ENCODE measurements at regions not wholly inside any gene's neighbourhood (a gene's known extent, or its start where the extent isn't known, plus 50 kb on each side); places are given as distances from the start of the nearest gene placed in this dataset.

- H3K9ac ChIP-seq (ENCODE audit: low read length), result no peak overlapping the region
- H3K27ac ChIP-seq (ENCODE audit: low read length), result no peak overlapping the region
- no peaks in the 10 kb centered on the region for H3K36me3 ChIP-seq (ENCODE audit: insufficient read depth, low read length)
- no peak overlapping the region for H3K4me3 ChIP-seq (ENCODE audit: low read length)
- no peak overlapping the region for H2AFZ ChIP-seq (ENCODE audit: low read depth, low read length)
- H3F3A ChIP-seq (ENCODE audit: insufficient read depth, low read length, poor library complexity, severe bottlenecking), result no peaks in the 10 kb centered on the region
- no peak overlapping the region for H3K4me2 ChIP-seq (ENCODE audit: low read length)
- H4K20me1 ChIP-seq (ENCODE audit: insufficient read depth), result no peaks in the 10 kb centered on the region
- H3K27me3 ChIP-seq (ENCODE audit: insufficient read depth, low read depth, low read length), result no peaks in the 10 kb centered on the region
- no peaks in the 10 kb centered on the region for H3K79me2 ChIP-seq (replicated peaks; ENCODE audit: insufficient read depth, low read length)
- H3K9me2 ChIP-seq (ENCODE audit: insufficient read depth, low read length), result no peaks in the 10 kb centered on the region
- peaks cover 4% of the 10 kb centered on the region for H3K9me3 ChIP-seq (ENCODE audit: low read length)
- TF ChIP-seq EZH2 (IDR thresholded peaks at IDR 0.05; ENCODE audit: borderline replicate concordance, insufficient read depth, low read length, poor library complexity, severe bottlenecking) (no peak), TAF1 (IDR thresholded peaks at IDR 0.05; ENCODE audit: low read depth) (no peak), RAD21 (conservative IDR thresholded peaks at IDR 0.05) (no peak), SMC3 (conservative IDR thresholded peaks at IDR 0.05; ENCODE audit: poor library complexity) (no peak), POLR2AphosphoS5 (IDR thresholded peaks at IDR 0.05) (no peak), CTCF (IDR thresholded peaks at IDR 0.05; ENCODE audit: poor library complexity, severe bottlenecking) (no peak), MXI1 (conservative IDR thresholded peaks at IDR 0.05; ENCODE audit: poor library complexity, severe bottlenecking) (no peak), EP300 (conservative IDR thresholded peaks at IDR 0.05; ENCODE audit: poor library complexity, severe bottlenecking) (no peak)
- TF ChIP-seq, protein P1, sequence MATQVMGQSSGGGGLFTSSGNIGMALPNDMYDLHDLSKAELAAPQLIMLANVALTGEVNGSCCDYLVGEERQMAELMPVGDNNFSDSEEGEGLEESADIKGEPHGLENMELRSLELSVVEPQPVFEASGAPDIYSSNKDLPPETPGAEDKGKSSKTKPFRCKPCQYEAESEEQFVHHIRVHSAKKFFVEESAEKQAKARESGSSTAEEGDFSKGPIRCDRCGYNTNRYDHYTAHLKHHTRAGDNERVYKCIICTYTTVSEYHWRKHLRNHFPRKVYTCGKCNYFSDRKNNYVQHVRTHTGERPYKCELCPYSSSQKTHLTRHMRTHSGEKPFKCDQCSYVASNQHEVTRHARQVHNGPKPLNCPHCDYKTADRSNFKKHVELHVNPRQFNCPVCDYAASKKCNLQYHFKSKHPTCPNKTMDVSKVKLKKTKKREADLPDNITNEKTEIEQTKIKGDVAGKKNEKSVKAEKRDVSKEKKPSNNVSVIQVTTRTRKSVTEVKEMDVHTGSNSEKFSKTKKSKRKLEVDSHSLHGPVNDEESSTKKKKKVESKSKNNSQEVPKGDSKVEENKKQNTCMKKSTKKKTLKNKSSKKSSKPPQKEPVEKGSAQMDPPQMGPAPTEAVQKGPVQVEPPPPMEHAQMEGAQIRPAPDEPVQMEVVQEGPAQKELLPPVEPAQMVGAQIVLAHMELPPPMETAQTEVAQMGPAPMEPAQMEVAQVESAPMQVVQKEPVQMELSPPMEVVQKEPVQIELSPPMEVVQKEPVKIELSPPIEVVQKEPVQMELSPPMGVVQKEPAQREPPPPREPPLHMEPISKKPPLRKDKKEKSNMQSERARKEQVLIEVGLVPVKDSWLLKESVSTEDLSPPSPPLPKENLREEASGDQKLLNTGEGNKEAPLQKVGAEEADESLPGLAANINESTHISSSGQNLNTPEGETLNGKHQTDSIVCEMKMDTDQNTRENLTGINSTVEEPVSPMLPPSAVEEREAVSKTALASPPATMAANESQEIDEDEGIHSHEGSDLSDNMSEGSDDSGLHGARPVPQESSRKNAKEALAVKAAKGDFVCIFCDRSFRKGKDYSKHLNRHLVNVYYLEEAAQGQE (IDR thresholded peaks at IDR 0.05; ENCODE audit: borderline replicate concordance), result no peak
Measured at GRCh38 chr2:220504938-220505503, 877.6 kb downstream of the SLC4A3 start.

DNA sequence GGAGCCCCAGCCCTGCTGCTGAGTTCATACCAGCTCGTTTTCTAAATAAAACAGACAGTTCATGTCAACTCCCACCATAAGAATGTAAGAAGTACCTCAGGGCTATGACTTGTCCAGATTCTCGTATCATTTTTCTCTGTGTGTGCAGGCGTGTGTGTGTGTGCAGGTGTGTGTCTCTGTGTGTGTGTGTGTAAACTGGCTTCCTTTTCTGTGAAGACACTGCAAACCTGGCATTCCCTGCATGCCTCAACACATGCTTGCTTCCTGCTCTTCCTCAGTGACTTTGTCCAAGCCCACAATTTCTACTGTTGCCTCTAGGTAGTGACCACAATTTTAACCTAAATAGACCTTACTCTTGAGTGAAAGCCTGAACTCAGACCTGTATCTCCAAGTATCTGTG lies 879.0 kb downstream of the SLC4A3 start:
- Histone ChIP-seq H2AFZ (ENCODE audit: low read depth, low read length) (no peak overlapping the region), H3K27me3 (ENCODE audit: insufficient read depth, low read depth, low read length) (no peaks in the 10 kb centered on the region), H3K4me3 (ENCODE audit: low read length) (no peak overlapping the region)

More for the DNA sequence above, 879.0 kb downstream of the SLC4A3 start:
- no peaks in the 10 kb centered on the region for H3K36me3 ChIP-seq (ENCODE audit: insufficient read depth, low read length)
- no peak overlapping the region for H3K9ac ChIP-seq (ENCODE audit: low read length)
- H3K9me3 ChIP-seq (ENCODE audit: low read length), result no peaks in the 10 kb centered on the region
- no peaks in the 10 kb centered on the region for H3K9me2 ChIP-seq (ENCODE audit: insufficient read depth, low read length)
- H3K79me2 ChIP-seq (replicated peaks; ENCODE audit: insufficient read depth, low read length), result no peaks in the 10 kb centered on the region
- H3K27ac ChIP-seq (ENCODE audit: low read length), result no peak overlapping the region
- H3F3A ChIP-seq (ENCODE audit: insufficient read depth, low read length, poor library complexity, severe bottlenecking), result no peaks in the 10 kb centered on the region
- H3K4me2 ChIP-seq (ENCODE audit: low read length), result no peak overlapping the region
- H4K20me1 ChIP-seq (ENCODE audit: insufficient read depth), result no peaks in the 10 kb centered on the region
- TF ChIP-seq EP300 (conservative IDR thresholded peaks at IDR 0.05; ENCODE audit: poor library complexity, severe bottlenecking) (no peak), POLR2AphosphoS5 (IDR thresholded peaks at IDR 0.05) (no peak), CTCF (IDR thresholded peaks at IDR 0.05; ENCODE audit: poor library complexity, severe bottlenecking) (no peak), EZH2 (IDR thresholded peaks at IDR 0.05; ENCODE audit: borderline replicate concordance, insufficient read depth, low read length, poor library complexity, severe bottlenecking) (no peak), SMC3 (conservative IDR thresholded peaks at IDR 0.05; ENCODE audit: poor library complexity) (no peak), MXI1 (conservative IDR thresholded peaks at IDR 0.05; ENCODE audit: poor library complexity, severe bottlenecking) (no peak), RAD21 (conservative IDR thresholded peaks at IDR 0.05) (no peak), TAF1 (IDR thresholded peaks at IDR 0.05; ENCODE audit: low read depth) (no peak)
- TF ChIP-seq, protein P1 (IDR thresholded peaks at IDR 0.05; ENCODE audit: borderline replicate concordance), result no peak
